ENCODE measurements at regions not wholly inside any gene's neighbourhood (a gene's known extent, or its start where the extent isn't known, plus 50 kb on each side); places are given as distances from the start of the nearest gene placed in this dataset.

DNA sequence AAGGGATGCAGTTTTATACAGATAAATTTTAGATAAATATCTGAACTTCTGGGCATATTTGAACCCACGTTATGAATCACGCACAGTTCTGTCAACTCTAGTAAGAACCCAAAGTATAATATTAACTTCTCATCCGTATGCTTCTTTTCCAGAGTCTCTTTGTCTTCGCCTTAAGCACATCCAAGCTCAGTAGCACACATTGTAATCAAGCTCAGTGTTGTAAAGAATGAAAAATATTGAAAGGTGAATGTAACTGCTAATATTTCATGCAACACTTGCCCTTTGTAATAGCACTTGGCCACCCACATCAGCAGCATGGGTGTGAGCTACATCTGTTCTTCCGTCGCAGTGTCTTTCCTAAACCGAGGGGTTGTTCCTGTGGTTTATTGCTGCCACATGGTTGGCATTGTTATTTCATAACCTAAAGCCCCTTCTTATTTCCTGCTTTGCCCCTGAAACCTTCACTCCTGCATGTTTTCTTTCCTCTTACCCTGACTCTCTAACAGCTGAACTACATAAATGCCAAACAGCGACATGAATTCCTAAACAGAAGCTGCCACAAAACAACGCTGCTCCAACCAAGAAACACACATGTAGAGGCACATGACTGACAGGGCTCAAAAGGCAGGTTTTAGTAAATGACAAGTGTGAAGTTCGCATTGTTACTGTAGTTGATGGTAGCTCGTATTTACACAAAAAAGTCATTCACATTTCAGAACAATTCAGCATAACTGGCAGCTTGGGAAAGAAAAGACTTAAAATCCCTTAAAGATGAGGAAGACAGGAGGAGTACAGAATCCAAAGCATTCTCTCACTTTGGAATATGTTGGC is 190.1 kb upstream of the MEF2C start:
- in situ Hi-C loops (cut with HindIII; ENCODE audit: low sequenced_read_pairs), result no loop called here
- DNase-seq (ENCODE audit: low read depth, low spot score), result no peak
- TF ChIP-seq CTCF (IDR thresholded peaks at IDR 0.05; ENCODE audit: low read depth, low read length), result no peak
- no peak overlapping the region for H3K4me3 ChIP-seq (ENCODE audit: low read depth, low read length)

GRCh38 chr5:89071941-89072331 is 189.0 kb upstream of the MEF2C start:
- no peak overlapping the region for H3K4me3 ChIP-seq (ENCODE audit: low read depth, low read length)
- TF ChIP-seq CTCF (IDR thresholded peaks at IDR 0.05; ENCODE audit: low read depth, low read length), result no peak
- DNase-seq (ENCODE audit: low read depth, low spot score), result no peak
- in situ Hi-C loops (cut with HindIII; ENCODE audit: low sequenced_read_pairs), result no loop called here

- DNase-seq (ENCODE audit: low read depth, low spot score), result no peak
- no peak overlapping the region for H3K4me3 ChIP-seq (ENCODE audit: low read depth, low read length)
- in situ Hi-C loops (cut with HindIII; ENCODE audit: low sequenced_read_pairs), result no loop called here
- TF ChIP-seq CTCF (IDR thresholded peaks at IDR 0.05; ENCODE audit: low read depth, low read length), result no peak
These were observed 188.3 kb upstream of the MEF2C start for GRCh38 chr5:89071101-89071940.

- in situ Hi-C loops (cut with HindIII; ENCODE audit: low sequenced_read_pairs), result no loop called here
- TF ChIP-seq CTCF (IDR thresholded peaks at IDR 0.05; ENCODE audit: low read depth, low read length), result no peak
- no peak for DNase-seq (ENCODE audit: low read depth, low spot score)
These were observed 186.6 kb upstream of the MEF2C start for GRCh38 chr5:89069591-89069990.

DNA sequence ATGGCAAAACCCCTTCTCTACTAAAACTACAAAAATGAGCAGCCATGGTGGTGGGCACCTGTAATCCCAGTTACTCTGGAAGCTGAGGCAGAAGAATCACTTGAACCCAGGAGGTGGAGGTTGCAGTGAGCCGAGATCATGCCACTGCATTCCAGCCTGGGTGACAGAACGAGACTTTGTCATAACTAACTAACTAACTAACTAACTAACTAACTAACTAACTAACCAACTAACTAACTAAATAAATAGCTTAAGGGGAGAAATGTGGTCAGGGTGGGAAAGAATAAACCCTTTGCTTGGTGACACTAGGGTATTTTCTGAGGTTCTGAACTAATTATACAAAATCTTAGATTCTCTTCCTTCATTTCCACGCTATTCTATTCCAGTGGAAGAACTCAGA is 184.4 kb upstream of the MEF2C start:
- TF ChIP-seq CTCF (IDR thresholded peaks at IDR 0.05; ENCODE audit: low read depth, low read length), result no peak
- no peak for DNase-seq (ENCODE audit: low read depth, low spot score)
- H3K4me3 ChIP-seq (ENCODE audit: low read depth, low read length), result no peak overlapping the region
- in situ Hi-C loops (cut with HindIII; ENCODE audit: low sequenced_read_pairs), result no loop called here

More at GRCh38 chr5:89069591-89069990, 186.6 kb upstream of the MEF2C start:
- H3K4me3 ChIP-seq (ENCODE audit: low read depth, low read length), result no peak overlapping the region

DNA sequence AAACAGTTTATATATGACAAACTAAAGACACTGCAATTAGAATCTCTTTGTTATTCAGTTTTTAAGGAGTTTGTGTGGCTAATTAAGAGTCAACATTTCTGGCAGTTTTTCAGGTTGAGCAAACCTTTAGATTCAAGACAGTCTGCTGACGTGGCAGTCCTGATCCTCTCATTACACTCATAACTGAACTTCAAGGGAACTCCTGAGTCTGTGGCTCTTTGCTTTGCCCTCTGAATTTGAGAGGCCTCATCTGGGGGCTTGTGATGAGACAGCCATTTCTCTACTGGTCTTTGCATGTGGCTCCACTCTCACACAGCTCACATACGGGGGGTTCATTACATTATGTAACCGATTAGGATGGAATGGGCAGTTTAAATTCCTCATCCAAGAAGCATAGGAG is 182.9 kb upstream of the MEF2C start:
- no peak for DNase-seq (ENCODE audit: low read depth, low spot score)
- in situ Hi-C loops (cut with HindIII; ENCODE audit: low sequenced_read_pairs), result no loop called here

More for the DNA sequence above, 182.9 kb upstream of the MEF2C start:
- no peak overlapping the region for H3K4me3 ChIP-seq (ENCODE audit: low read depth, low read length)
- no peak for TF ChIP-seq CTCF (IDR thresholded peaks at IDR 0.05; ENCODE audit: low read depth, low read length)
